ENCODE measurements at regions not wholly inside any gene's neighbourhood (a gene's known extent, or its start where the extent isn't known, plus 50 kb on each side); places are given as distances from the start of the nearest gene placed in this dataset.

GRCh38 chr14:104392396-104393198 lies 187.0 kb upstream of the C14orf180 start:
- no peak overlapping the region for H3K27ac ChIP-seq
- POLR2A ChIA-PET, result no interaction called here
- TF ChIP-seq TFCP2L1 (CRISPR knock-in tag; IDR thresholded peaks at IDR 0.05) (no peak), BCL3 (IDR thresholded peaks at IDR 0.05) (no peak), FOSL2 (IDR thresholded peaks at IDR 0.05) (no peak), FOSL2 (CRISPR knock-in tag; IDR thresholded peaks at IDR 0.05) (no peak), POLR2A (IDR thresholded peaks at IDR 0.05; ENCODE audit: low read length) (no peak), CEBPB (IDR thresholded peaks at IDR 0.05) (no peak), HEYL (CRISPR knock-in tag; IDR thresholded peaks at IDR 0.05) (no peak), E2F6 (IDR thresholded peaks at IDR 0.05; ENCODE audit: borderline replicate concordance, low read depth) (no peak), POLR2AphosphoS2 (conservative IDR thresholded peaks at IDR 0.05; ENCODE audit: low read length) (no peak), SMC3 (IDR thresholded peaks at IDR 0.05) (no peak), EHF (CRISPR knock-in tag; IDR thresholded peaks at IDR 0.05) (no peak), MAZ (IDR thresholded peaks at IDR 0.05; ENCODE audit: borderline replicate concordance, low read depth, low read length) (no peak), BHLHE40 (IDR thresholded peaks at IDR 0.05; ENCODE audit: low read depth, low read length) (no peak), ZSCAN20 (CRISPR knock-in tag; IDR thresholded peaks at IDR 0.05) (no peak), REST (IDR thresholded peaks at IDR 0.05) (no peak), PHF8 (IDR thresholded peaks at IDR 0.05; ENCODE audit: borderline replicate concordance, low read depth) (no peak), ATOH8 (CRISPR knock-in tag; IDR thresholded peaks at IDR 0.05; ENCODE audit: low read depth) (no peak), RFX5 (IDR thresholded peaks at IDR 0.05) (no peak)
- WGBS (ENCODE audit: missing lambda C conversion rate), result 50% methylated on average over 21 of the region's 28 CpGs
- no peak for DNase-seq (ENCODE audit: low read depth in 1 of 2, low spot score in 1 of 2)
- no peaks in the 10 kb centered on the region for H3K4me1 ChIP-seq
- FAIRE-seq, result no peak
- H3K4me2 ChIP-seq, result no peak overlapping the region
- H3K4me3 ChIP-seq, result no peak overlapping the region
- peaks cover 10% of the 10 kb centered on the region; the same call in 1 of the 3 replicates for H3K9me3 ChIP-seq
- ATAC-seq, result no peak
- CTCF ChIA-PET, result interaction anchor here (1.3 kb wide), 1 partner anchor 50 kb away, joined by 4 read pairs; no protein-coding TSS in a partner anchor

GRCh38 chr14:104393199-104393897 lies 186.2 kb upstream of the C14orf180 start:
- DNase-seq (ENCODE audit: low read depth in 1 of 2, low spot score in 1 of 2) (no peak), ATAC-seq (no peak), FAIRE-seq (no peak)
- H3K27ac ChIP-seq, result no peak overlapping the region
- ChIA-PET POLR2A (no interaction called here), CTCF (interaction anchor here (1.9 kb wide), 1 partner anchor 171 kb away, joined by 5 read pairs; no protein-coding TSS in a partner anchor)
- 57% methylated on average over 15 of the region's 18 CpGs for WGBS (ENCODE audit: missing lambda C conversion rate)
- H3K4me2 ChIP-seq, result no peak overlapping the region
- no peaks in the 10 kb centered on the region for H3K4me1 ChIP-seq
- H3K9me3 ChIP-seq, result peaks cover 16% of the 10 kb centered on the region; the same call in 2 of the 3 replicates
- no peak overlapping the region for H3K4me3 ChIP-seq
- TF ChIP-seq RARB (CRISPR knock-in tag; IDR thresholded peaks at IDR 0.05), result no peak
- no peak for TF ChIP-seq POLR2A (IDR thresholded peaks at IDR 0.05; ENCODE audit: low read length)
- no peak for TF ChIP-seq ELK1 (IDR thresholded peaks at IDR 0.05; ENCODE audit: low read depth, low read length)
- TF ChIP-seq HOXB13 (CRISPR knock-in tag; IDR thresholded peaks at IDR 0.05; ENCODE audit: low read depth), result no peak
- TF ChIP-seq BCL3 (IDR thresholded peaks at IDR 0.05), result no peak
- no peak for TF ChIP-seq RAD21 (conservative IDR thresholded peaks at IDR 0.05 in 1 of 2, IDR thresholded peaks at IDR 0.05 in 1 of 2)
- TF ChIP-seq CBX8 (IDR thresholded peaks at IDR 0.05), result no peak
- TF ChIP-seq MAX (IDR thresholded peaks at IDR 0.05), result no peak
- TF ChIP-seq ZFP36 (IDR thresholded peaks at IDR 0.05; ENCODE audit: borderline replicate concordance, partially characterized antibody), result no peak
- no peak for TF ChIP-seq POLR2AphosphoS2 (conservative IDR thresholded peaks at IDR 0.05; ENCODE audit: low read length)
- TF ChIP-seq TP53 (CRISPR knock-in tag; IDR thresholded peaks at IDR 0.05), result no peak
- TF ChIP-seq CBX2 (IDR thresholded peaks at IDR 0.05; ENCODE audit: borderline replicate concordance, low read depth), result no peak

Measured in A549 (cell line).